ENCODE measurements at regions not wholly inside any gene's neighbourhood (a gene's known extent, or its start where the extent isn't known, plus 50 kb on each side); places are given as distances from the start of the nearest gene placed in this dataset.

GRCh38 chr15:30030345-30030744 lies 52.4 kb upstream of the GOLGA8J start:
- no peak for TF ChIP-seq CTCF (IDR thresholded peaks at IDR 0.05; ENCODE audit: insufficient read depth, low read length, missing control alignments)
- no peak for DNase-seq (ENCODE audit: low read depth, low spot score)
- POLR2A ChIA-PET = interaction anchor here (0.7 kb wide), 1 partner anchor 52 kb away, joined by 4 read pairs; no protein-coding TSS in a partner anchor
- CTCF ChIA-PET = no interaction called here
- H3K4me3 ChIP-seq (ENCODE audit: low read depth, low read length) = no peak overlapping the region

- TF ChIP-seq CTCF (IDR thresholded peaks at IDR 0.05; ENCODE audit: insufficient read depth, low read length, missing control alignments) = no peak
- DNase-seq (ENCODE audit: low read depth, low spot score) = peak; percentile 26
- ChIA-PET CTCF (no interaction called here), POLR2A (no interaction called here)
- no peak overlapping the region for H3K4me3 ChIP-seq (ENCODE audit: low read depth, low read length)
Measured at GRCh38 chr15:30023798-30024295, 58.9 kb upstream of the GOLGA8J start.

- CTCF ChIA-PET = no interaction called here
- TF ChIP-seq CTCF (IDR thresholded peaks at IDR 0.05; ENCODE audit: insufficient read depth, low read length, missing control alignments) = no peak
Measured at GRCh38 chr15:30010746-30011145, 72.0 kb upstream of the GOLGA8J start.

GRCh38 chr15:30008156-30008555 lies 74.6 kb upstream of the GOLGA8J start:
- H3K4me3 ChIP-seq (ENCODE audit: low read depth, low read length) = no peak overlapping the region
- no peak for DNase-seq (ENCODE audit: low read depth, low spot score)
- POLR2A ChIA-PET = no interaction called here
- no peak for TF ChIP-seq CTCF (IDR thresholded peaks at IDR 0.05; ENCODE audit: insufficient read depth, low read length, missing control alignments)
- CTCF ChIA-PET = no interaction called here

More at GRCh38 chr15:30010746-30011145, 72.0 kb upstream of the GOLGA8J start:
- DNase-seq (ENCODE audit: low read depth, low spot score) = no peak
- POLR2A ChIA-PET = no interaction called here
- H3K4me3 ChIP-seq (ENCODE audit: low read depth, low read length) = no peak overlapping the region

- POLR2A ChIA-PET = no interaction called here
- CTCF ChIA-PET = no interaction called here
- no peak for TF ChIP-seq CTCF (IDR thresholded peaks at IDR 0.05; ENCODE audit: insufficient read depth, low read length, missing control alignments)
Measured at GRCh38 chr15:30001602-30002001, 81.2 kb upstream of the GOLGA8J start.

GRCh38 chr15:29998033-29998432 lies 84.7 kb upstream of the GOLGA8J start:
- CTCF ChIA-PET = interaction anchor here (1.1 to 1.8 kb wide), 2 partner anchors 8 to 77 kb away, joined by 3 to 6 read pairs; no protein-coding TSS in a partner anchor
- H3K4me3 ChIP-seq (ENCODE audit: low read depth, low read length) = no peak overlapping the region
- no peak for DNase-seq (ENCODE audit: low read depth, low spot score)
- TF ChIP-seq CTCF (IDR thresholded peaks at IDR 0.05; ENCODE audit: insufficient read depth, low read length, missing control alignments) = no peak
- POLR2A ChIA-PET = no interaction called here

More at GRCh38 chr15:30001602-30002001, 81.2 kb upstream of the GOLGA8J start:
- DNase-seq (ENCODE audit: low read depth, low spot score) = no peak
- H3K4me3 ChIP-seq (ENCODE audit: low read depth, low read length) = no peak overlapping the region
